GM10266 (cell line): ENCODE measurements at regions not wholly inside any gene's neighbourhood (a gene's known extent, or its start where the extent isn't known, plus 50 kb on each side); places are given as distances from the start of the nearest gene placed in this dataset.

Experiments used
- DNase-seq: peaks from one replicate; pipeline ENCODE4 v3.0.0; 2012; ENCODE audit errors: extremely low spot score
- TF ChIP-seq, protein P1 (sequence below): IDR thresholded peaks from 2 replicates; pipeline ENCODE4 v1.5.1; 2012; ENCODE audit warnings: mild to moderate bottlenecking, low read depth; ENCODE audit not compliant: control insufficient read depth, insufficient read depth; ENCODE audit errors: missing control alignments

DNA sequence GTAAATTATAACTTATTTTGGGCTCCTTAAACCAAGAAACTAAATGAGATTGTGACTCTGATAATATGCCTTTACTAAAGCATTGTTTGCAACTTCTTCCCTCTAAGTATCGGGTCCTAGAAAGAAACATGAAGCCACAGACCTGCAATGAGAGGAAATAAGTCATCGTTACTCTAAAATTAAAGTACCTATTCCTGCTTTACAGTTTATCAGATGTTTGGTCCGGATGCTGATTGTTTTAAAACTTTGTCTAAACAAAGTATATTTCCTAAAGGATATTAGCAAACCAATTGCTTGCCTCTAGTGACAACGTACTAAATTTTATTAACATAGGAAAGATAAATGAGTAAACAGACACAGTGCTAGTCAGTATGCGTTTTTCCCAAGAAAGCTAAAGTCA, 216.8 kb downstream of the GJA1 start:
- no peak for DNase-seq
- TF ChIP-seq, protein P1, sequence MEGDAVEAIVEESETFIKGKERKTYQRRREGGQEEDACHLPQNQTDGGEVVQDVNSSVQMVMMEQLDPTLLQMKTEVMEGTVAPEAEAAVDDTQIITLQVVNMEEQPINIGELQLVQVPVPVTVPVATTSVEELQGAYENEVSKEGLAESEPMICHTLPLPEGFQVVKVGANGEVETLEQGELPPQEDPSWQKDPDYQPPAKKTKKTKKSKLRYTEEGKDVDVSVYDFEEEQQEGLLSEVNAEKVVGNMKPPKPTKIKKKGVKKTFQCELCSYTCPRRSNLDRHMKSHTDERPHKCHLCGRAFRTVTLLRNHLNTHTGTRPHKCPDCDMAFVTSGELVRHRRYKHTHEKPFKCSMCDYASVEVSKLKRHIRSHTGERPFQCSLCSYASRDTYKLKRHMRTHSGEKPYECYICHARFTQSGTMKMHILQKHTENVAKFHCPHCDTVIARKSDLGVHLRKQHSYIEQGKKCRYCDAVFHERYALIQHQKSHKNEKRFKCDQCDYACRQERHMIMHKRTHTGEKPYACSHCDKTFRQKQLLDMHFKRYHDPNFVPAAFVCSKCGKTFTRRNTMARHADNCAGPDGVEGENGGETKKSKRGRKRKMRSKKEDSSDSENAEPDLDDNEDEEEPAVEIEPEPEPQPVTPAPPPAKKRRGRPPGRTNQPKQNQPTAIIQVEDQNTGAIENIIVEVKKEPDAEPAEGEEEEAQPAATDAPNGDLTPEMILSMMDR, result no peak

DNA sequence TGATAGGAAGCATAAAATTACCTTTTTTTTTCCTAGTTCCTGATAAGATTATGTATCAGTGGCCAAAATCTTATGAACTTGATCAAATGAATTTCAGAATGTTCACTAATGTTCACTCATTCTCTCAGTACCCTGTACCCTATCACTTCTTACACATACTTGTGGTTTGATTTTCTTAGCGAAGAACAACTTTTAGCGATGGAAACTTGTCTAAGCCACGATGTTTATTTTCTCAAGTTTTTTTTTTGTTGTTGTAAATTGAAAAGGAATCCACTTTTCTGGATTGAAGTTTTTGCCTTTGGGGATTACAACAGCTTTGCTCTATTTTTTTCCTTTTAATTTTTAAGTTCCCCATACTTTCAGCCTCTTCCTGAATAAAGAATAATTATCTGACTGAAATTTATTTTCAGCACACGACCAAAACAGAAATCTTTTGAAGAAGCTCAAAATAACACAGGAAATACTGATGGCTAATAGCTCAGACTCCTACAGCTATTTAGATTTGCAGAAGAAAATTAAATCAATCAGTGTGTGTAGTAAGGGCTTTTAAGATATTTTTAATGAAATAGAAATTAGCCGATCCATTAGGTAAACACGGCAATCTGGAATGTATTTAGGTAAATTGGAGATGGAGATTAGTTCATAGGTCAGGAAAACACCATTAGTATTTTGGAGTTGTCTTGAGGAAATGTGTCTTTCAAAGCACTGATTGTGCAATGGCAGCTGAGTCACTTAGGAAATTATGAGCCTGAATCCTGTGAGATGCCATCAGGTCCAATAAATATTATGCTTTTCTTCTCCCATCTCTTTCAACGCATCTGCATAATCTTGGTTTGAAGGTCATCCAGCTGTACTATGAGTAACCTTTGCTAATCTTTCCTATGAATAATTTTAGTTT, 217.5 kb downstream of the GJA1 start:
- TF ChIP-seq, protein P1, result no peak
- no peak for DNase-seq

GRCh38 chr6:121653624-121654008, 218.2 kb downstream of the GJA1 start:
- DNase-seq, result no peak
- TF ChIP-seq, protein P1, result no peak

DNA sequence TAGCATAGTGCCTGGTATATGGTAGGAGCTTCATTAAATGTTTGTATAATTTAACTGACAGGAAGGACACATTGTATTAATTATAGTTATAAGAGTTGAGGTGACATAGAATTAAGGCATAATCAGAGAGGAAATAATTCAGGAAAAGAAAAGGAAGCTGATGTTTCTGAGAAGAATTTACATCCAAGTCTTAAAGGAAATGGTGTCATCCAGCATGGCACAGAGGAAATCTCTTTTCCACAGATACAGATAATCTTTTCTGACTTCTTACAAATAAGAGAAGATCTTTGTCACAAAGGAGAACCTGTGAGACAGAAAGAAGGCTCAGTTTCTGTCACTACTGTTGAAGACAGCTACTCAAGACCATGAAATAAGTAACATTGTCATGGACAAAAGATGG, 222.5 kb downstream of the GJA1 start:
- no peak for DNase-seq
- TF ChIP-seq, protein P1, result no peak

GRCh38 chr6:121660277-121660676, 224.8 kb downstream of the GJA1 start:
- no peak for DNase-seq
- TF ChIP-seq, protein P1, result no peak

- DNase-seq, result no peak
- TF ChIP-seq, protein P1, result no peak
Observed at GRCh38 chr6:121663292-121663810, 227.9 kb downstream of the GJA1 start.

DNA sequence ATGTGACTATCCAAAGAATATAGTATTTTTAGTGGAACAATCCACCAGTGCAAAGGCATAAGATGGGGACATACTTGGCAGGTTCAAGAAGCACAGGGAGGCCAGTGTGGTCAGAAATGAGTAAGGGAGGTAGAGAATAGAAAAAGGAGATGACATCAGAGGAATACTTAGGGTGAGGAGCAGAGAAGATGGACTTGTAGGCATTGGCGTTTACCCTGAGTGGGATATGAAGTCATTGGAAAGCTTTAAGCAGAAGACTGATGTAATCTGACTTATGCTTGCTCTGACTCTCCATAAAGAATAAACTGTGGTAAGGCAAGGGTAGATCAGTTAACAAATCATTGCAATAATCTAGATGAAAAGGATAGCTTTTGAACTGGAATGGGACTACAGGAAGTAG, 228.7 kb downstream of the GJA1 start:
- no peak for DNase-seq
- TF ChIP-seq, protein P1, result no peak
